ENCODE measurements at regions not wholly inside any gene's neighbourhood (a gene's known extent, or its start where the extent isn't known, plus 50 kb on each side); places are given as distances from the start of the nearest gene placed in this dataset.

DNA sequence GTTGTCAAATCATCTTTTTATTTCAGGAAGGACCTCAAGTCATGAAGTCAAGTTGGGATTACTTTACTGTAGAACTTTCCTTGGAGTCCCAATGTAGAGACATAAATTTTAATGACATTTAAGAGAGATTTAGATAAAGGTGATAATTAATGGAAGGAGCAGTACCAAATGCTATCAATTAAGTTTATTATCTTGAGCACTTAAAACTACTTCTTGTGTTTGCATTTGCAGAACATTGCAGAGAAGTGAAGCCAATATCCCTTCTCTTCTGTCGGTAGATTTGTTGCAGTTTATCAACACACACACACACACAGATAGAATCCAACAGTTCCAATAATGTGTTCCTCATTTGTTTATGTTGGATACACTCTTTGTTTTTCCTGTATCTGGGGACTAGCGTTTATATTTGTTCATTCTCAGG is 570.7 kb downstream of the EPHA4 start:
- DNase-seq (ENCODE audit: extremely low spot score), result no peak
- ChIA-PET POLR2A (no interaction called here), CTCF (no interaction called here)
- no peak for TF ChIP-seq SUZ12 (IDR thresholded peaks at IDR 0.05)
- TF ChIP-seq, protein P1, sequence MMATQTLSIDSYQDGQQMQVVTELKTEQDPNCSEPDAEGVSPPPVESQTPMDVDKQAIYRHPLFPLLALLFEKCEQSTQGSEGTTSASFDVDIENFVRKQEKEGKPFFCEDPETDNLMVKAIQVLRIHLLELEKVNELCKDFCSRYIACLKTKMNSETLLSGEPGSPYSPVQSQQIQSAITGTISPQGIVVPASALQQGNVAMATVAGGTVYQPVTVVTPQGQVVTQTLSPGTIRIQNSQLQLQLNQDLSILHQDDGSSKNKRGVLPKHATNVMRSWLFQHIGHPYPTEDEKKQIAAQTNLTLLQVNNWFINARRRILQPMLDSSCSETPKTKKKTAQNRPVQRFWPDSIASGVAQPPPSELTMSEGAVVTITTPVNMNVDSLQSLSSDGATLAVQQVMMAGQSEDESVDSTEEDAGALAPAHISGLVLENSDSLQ (IDR thresholded peaks at IDR 0.05), result peak; percentile 79

DNA sequence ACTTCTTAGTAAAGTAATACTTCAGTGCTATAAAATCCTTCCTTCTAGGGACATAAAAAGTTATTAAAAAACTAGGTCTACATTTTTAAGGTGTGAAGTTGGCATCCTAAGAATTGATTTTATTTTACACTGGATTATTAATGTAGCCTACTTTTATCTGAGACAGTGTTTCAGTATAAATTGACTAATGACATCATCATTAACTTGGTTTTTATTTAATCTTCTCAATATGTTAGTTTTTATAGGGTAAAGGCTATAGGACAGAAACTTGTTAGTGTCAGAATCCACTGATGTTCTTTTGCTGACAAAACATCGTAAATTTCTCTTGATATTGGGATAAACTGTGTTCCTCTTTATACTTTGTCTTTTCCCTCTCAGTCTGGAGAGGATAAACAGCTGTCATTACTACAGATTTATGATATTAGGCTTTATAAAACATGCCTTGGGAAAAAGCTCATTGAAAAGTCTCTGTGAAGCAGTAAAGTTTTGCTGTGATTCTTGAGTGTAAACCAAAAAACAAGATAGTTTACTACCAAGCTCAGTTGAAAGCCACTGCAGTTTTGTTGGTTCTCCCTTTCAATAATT is 569.9 kb downstream of the EPHA4 start:
- POLR2A ChIA-PET, result no interaction called here
- no peak for TF ChIP-seq BHLHE40 (IDR thresholded peaks at IDR 0.05; ENCODE audit: borderline replicate concordance)
- TF ChIP-seq, protein P1 (IDR thresholded peaks at IDR 0.05), result peak; percentile 28; the same call in 1 of the 2 replicates
- DNase-seq (ENCODE audit: extremely low spot score), result no peak
- CTCF ChIA-PET, result no interaction called here

DNA sequence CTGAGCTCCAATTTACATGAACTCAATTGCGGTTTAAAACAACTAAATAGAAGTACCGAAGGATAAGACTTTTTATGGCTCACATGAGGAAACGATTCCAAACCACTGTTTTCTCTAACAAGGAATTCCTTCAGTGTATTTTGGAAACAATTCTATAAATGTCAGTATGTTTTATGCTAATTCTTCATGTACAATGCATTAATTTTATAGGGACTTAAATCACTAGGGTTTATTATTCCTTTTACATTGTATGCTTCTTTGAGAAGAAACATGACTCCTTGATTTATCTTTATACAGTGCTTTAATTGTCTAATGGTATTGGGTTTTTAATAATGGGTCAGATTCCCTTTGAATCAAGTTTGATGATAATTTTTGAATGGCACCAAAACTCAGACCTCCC is 566.8 kb downstream of the EPHA4 start:
- POLR2A ChIA-PET, result no interaction called here
- CTCF ChIA-PET, result no interaction called here
- DNase-seq (ENCODE audit: extremely low spot score), result peak; percentile 20

DNA sequence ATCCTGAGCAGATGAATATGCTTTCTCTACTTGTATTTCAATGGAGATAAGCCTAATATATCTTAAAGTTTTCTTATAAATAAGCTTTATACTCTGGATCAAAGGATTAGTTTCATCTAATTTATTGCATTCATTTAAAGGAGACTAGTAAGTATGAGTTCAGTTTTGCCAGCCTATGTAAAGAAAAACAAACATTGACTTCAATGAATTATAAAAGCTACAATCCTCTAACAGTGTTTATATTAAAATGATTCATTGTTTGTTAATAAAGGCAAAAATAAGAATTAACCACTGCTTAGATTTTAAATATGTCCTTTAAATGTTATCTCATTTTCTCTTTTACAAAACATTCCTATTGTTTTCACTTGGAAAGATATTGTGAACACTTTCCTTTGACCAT is 566.0 kb downstream of the EPHA4 start:
- DNase-seq (ENCODE audit: extremely low spot score), result no peak
- CTCF ChIA-PET, result interaction anchor here (0.5 kb wide), 1 partner anchor 1331 kb away, joined by 3 read pairs; no protein-coding TSS in a partner anchor
- POLR2A ChIA-PET, result no interaction called here
- no peak for TF ChIP-seq L3MBTL2 (conservative IDR thresholded peaks at IDR 0.05)
- TF ChIP-seq, protein P1 (IDR thresholded peaks at IDR 0.05), result peak; percentile 66

More for the DNA sequence above, 566.8 kb downstream of the EPHA4 start:
- no peak for TF ChIP-seq ELF4 (IDR thresholded peaks at IDR 0.05)
- TF ChIP-seq, protein P1 (IDR thresholded peaks at IDR 0.05), result peak; percentile 94
- TF ChIP-seq TARDBP (IDR thresholded peaks at IDR 0.05), result no peak
- TF ChIP-seq FOXM1 (IDR thresholded peaks at IDR 0.05; ENCODE audit: borderline replicate concordance), result no peak
- no peak for TF ChIP-seq NFRKB (IDR thresholded peaks at IDR 0.05)
- no peak for TF ChIP-seq SUZ12 (IDR thresholded peaks at IDR 0.05)
- no peak for TF ChIP-seq L3MBTL2 (conservative IDR thresholded peaks at IDR 0.05)
- peak; percentile 94 for TF ChIP-seq CTBP1 (IDR thresholded peaks at IDR 0.05; ENCODE audit: borderline replicate concordance)
- TF ChIP-seq ZNF384 (IDR thresholded peaks at IDR 0.05), result no peak
- TF ChIP-seq LEF1 (IDR thresholded peaks at IDR 0.05; ENCODE audit: borderline replicate concordance), result peak; percentile 80; the same call in 1 of the 2 replicates
- no peak for TF ChIP-seq HDGF (IDR thresholded peaks at IDR 0.05; ENCODE audit: borderline replicate concordance)

DNA sequence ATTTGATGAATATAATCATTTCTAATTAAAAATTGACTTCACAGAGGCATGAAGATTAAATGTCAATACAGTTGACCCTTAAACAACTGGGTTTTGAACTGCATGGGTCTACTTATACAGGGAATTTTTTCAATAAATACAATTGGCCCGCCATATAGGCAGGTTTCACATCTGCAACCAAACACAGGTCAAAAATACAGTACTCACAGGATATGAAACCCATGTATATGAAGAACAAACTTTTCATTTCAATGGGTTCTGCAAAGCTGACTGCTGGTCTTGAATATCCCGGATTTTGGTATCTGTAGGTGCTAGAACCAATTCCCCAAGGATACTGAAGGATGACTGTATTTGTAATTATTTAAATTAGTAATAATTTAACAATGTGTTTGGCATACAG is 555.6 kb downstream of the EPHA4 start:
- CTCF ChIA-PET, result no interaction called here
- no peak for DNase-seq (ENCODE audit: extremely low spot score)
- POLR2A ChIA-PET, result no interaction called here
- TF ChIP-seq FOXK2 (IDR thresholded peaks at IDR 0.05) (no peak), NFRKB (IDR thresholded peaks at IDR 0.05) (no peak), FOXA1 (IDR thresholded peaks at IDR 0.05) (no peak), HDGF (IDR thresholded peaks at IDR 0.05; ENCODE audit: borderline replicate concordance) (no peak), SP1 (IDR thresholded peaks at IDR 0.05) (no peak), FOXM1 (IDR thresholded peaks at IDR 0.05; ENCODE audit: borderline replicate concordance) (no peak), ELF4 (IDR thresholded peaks at IDR 0.05) (no peak), TARDBP (IDR thresholded peaks at IDR 0.05) (no peak), ZNF384 (IDR thresholded peaks at IDR 0.05) (no peak), BHLHE40 (IDR thresholded peaks at IDR 0.05; ENCODE audit: borderline replicate concordance) (no peak), CTBP1 (IDR thresholded peaks at IDR 0.05; ENCODE audit: borderline replicate concordance) (no peak), LEF1 (IDR thresholded peaks at IDR 0.05; ENCODE audit: borderline replicate concordance) (no peak), ARNT (IDR thresholded peaks at IDR 0.05) (no peak), L3MBTL2 (conservative IDR thresholded peaks at IDR 0.05) (no peak), SUZ12 (IDR thresholded peaks at IDR 0.05) (no peak)
- TF ChIP-seq, protein P1 (IDR thresholded peaks at IDR 0.05), result no peak

DNA sequence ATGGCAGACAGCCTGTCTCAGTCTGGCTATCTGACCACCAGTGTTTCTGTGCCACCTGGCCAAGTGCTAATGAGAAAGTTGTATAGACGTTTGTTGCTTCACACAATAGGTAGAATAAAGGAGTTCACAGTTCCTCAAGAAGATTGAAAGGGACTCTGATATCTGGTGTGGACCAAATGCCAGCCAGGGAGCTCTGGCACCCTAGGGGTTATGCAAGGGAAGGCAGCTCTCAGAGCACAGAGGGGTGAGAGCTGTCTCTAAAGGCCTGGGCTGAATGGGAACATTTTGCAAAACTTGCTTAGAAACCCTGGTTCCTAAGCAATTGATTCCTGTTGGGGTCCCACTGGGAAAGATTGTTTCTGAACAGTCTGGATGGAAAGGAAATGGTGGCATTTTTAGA is 553.8 kb downstream of the EPHA4 start:
- ChIA-PET POLR2A (no interaction called here), CTCF (no interaction called here)
- DNase-seq (ENCODE audit: extremely low spot score), result no peak
- TF ChIP-seq L3MBTL2 (conservative IDR thresholded peaks at IDR 0.05) (no peak), LEF1 (IDR thresholded peaks at IDR 0.05; ENCODE audit: borderline replicate concordance) (no peak), SP1 (IDR thresholded peaks at IDR 0.05) (no peak), FOXA1 (IDR thresholded peaks at IDR 0.05) (no peak), HDGF (IDR thresholded peaks at IDR 0.05; ENCODE audit: borderline replicate concordance) (no peak), FOXM1 (IDR thresholded peaks at IDR 0.05; ENCODE audit: borderline replicate concordance) (no peak), TARDBP (IDR thresholded peaks at IDR 0.05) (no peak), CTBP1 (IDR thresholded peaks at IDR 0.05; ENCODE audit: borderline replicate concordance) (no peak), ARNT (IDR thresholded peaks at IDR 0.05) (no peak)
- TF ChIP-seq, protein P1 (IDR thresholded peaks at IDR 0.05), result no peak

Measured in HEK293T (cell line).